IMR-90 (cell line): ENCODE measurements at regions not wholly inside any gene's neighbourhood (a gene's known extent, or its start where the extent isn't known, plus 50 kb on each side); places are given as distances from the start of the nearest gene placed in this dataset.

Experiments
- BHLHE40 ChIP-seq: fragments of 150-350 bp; IDR thresholded peaks from 2 replicates; pipeline ENCODE4 v1.6.1; 2016; ENCODE audit warnings: mild to moderate bottlenecking, low read depth, low read length
- CEBPB ChIP-seq: IDR thresholded peaks from 2 replicates; pipeline ENCODE4 v1.6.1; 2012; ENCODE audit warnings: low read depth, low read length, improper control_type of control experiment
- CTCF ChIP-seq: conservative IDR thresholded peaks from 2 replicates; pipeline ENCODE4 v1.5.1; 2012; ENCODE audit warnings: mild to moderate bottlenecking, low read depth, low read length, improper control_type of control experiment
- FOS ChIP-seq: fragments of 150-350 bp; IDR thresholded peaks from 2 replicates; pipeline ENCODE4 v1.6.1; 2016; ENCODE audit warnings: low read depth, low read length
- MAFK ChIP-seq: IDR thresholded peaks from 2 replicates; pipeline ENCODE4 v1.6.1; 2012; ENCODE audit warnings: low read depth, low read length, improper control_type of control experiment
- MAZ ChIP-seq: IDR thresholded peaks from 2 replicates; pipeline ENCODE4 v1.6.1; 2012; ENCODE audit warnings: low read depth, mild to moderate bottlenecking, low read length, improper control_type of control experiment, moderate library complexity, borderline replicate concordance
- MXI1 ChIP-seq: IDR thresholded peaks from 2 replicates; pipeline ENCODE4 v1.6.1; 2012; ENCODE audit warnings: low read depth, mild to moderate bottlenecking, low read length, moderate library complexity, borderline replicate concordance
- POLR2A ChIP-seq: IDR thresholded peaks from 2 replicates; pipeline ENCODE4 v1.6.1; 2012; ENCODE audit warnings: mild to moderate bottlenecking, low read depth, low read length
- RAD21 ChIP-seq: IDR thresholded peaks from 2 replicates; pipeline ENCODE4 v1.6.1; 2012; ENCODE audit warnings: low read length, improper control_type of control experiment
- RCOR1 ChIP-seq: IDR thresholded peaks from 2 replicates; pipeline ENCODE4 v1.6.1; 2012; ENCODE audit warnings: mild to moderate bottlenecking, low read length, improper control_type of control experiment; ENCODE audit not compliant: insufficient replicate concordance
- RFX5 ChIP-seq: IDR thresholded peaks from 2 replicates; pipeline ENCODE4 v1.8.0; 2012; ENCODE audit warnings: low read depth, mild to moderate bottlenecking, low read length, moderate library complexity
- SMC3 ChIP-seq: fragments of 150-350 bp; IDR thresholded peaks from 2 replicates; pipeline ENCODE4 v1.6.1; 2016; ENCODE audit warnings: low read depth, mild to moderate bottlenecking, antibody characterized with exemption, low read length, moderate library complexity
- USF2 ChIP-seq: fragments of 150-350 bp; IDR thresholded peaks from 2 replicates; pipeline ENCODE4 v1.6.1; 2017; ENCODE audit warnings: mild to moderate bottlenecking, antibody characterized with exemption, low read length, low read depth

- TF ChIP-seq CTCF (0 out of 2 replicates have a peak, but pooled peaks have one; percentile 13), SMC3 (no peak), USF2 (no peak), POLR2A (no peak), RAD21 (no peak), BHLHE40 (no peak), CEBPB (no peak), MAFK (no peak), RCOR1 (no peak), MXI1 (no peak), FOS (no peak), MAZ (no peak), RFX5 (no peak)
Observed at GRCh38 chr6:93036835-93037234, 382.5 kb downstream of the EPHA7 start.
